NB4 (cell line): ENCODE measurements at regions not wholly inside any gene's neighbourhood (a gene's known extent, or its start where the extent isn't known, plus 50 kb on each side); places are given as distances from the start of the nearest gene placed in this dataset.

Source experiments
- DNase-seq: peaks from one replicate; pipeline ENCODE4 v3.0.0; 2010; ENCODE audit warnings: low read depth
- H3K4me3 ChIP-seq: one replicate; pipeline ENCODE4 v1.5.1; 2011; ENCODE audit warnings: mild to moderate bottlenecking, low read depth, low read length, moderate library complexity
- CTCF ChIP-seq: IDR thresholded peaks from one replicate; pipeline ENCODE4 v1.5.1; 2012; ENCODE audit warnings: low read depth, low read length
- MYC ChIP-seq: IDR thresholded peaks from 2 replicates; pipeline ENCODE4 v1.6.1; 2011; ENCODE audit warnings: low read depth, low read length
- POLR2A ChIP-seq: IDR thresholded peaks from 2 replicates; pipeline ENCODE4 v1.6.1; 2011; ENCODE audit warnings: mild to moderate bottlenecking; ENCODE audit not compliant: insufficient read length; ENCODE audit errors: extremely low read depth
- TF ChIP-seq, protein P1 (sequence below): IDR thresholded peaks from 2 replicates; pipeline ENCODE4 v1.6.1; 2011; ENCODE audit warnings: low read depth, low read length

GRCh38 chr4:157754410-157754809 is 418.4 kb downstream of the GASK1B start:
- TF ChIP-seq CTCF, result no peak
- TF ChIP-seq, protein P1, sequence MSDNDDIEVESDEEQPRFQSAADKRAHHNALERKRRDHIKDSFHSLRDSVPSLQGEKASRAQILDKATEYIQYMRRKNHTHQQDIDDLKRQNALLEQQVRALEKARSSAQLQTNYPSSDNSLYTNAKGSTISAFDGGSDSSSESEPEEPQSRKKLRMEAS, result no peak
- no peak for TF ChIP-seq MYC
- no peak for TF ChIP-seq POLR2A
- H3K4me3 ChIP-seq, result no peak overlapping the region
- no peak for DNase-seq

GRCh38 chr4:157751631-157752030 is 421.2 kb downstream of the GASK1B start:
- no peak overlapping the region for H3K4me3 ChIP-seq

GRCh38 chr4:157741642-157742041 is 431.2 kb downstream of the GASK1B start:
- DNase-seq, result no peak
- TF ChIP-seq, protein P1, result no peak
- TF ChIP-seq POLR2A (no peak), MYC (no peak), CTCF (no peak)
- H3K4me3 ChIP-seq, result no peak overlapping the region

More at GRCh38 chr4:157751631-157752030, 421.2 kb downstream of the GASK1B start:
- no peak for DNase-seq
- no peak for TF ChIP-seq POLR2A
- TF ChIP-seq, protein P1, result no peak
- no peak for TF ChIP-seq CTCF
- TF ChIP-seq MYC, result no peak

GRCh38 chr4:157739242-157739641 is 433.6 kb downstream of the GASK1B start:
- DNase-seq, result peak; percentile 3
- no peak overlapping the region for H3K4me3 ChIP-seq
- no peak for TF ChIP-seq POLR2A
- no peak for TF ChIP-seq CTCF
- TF ChIP-seq, protein P1, result no peak
- TF ChIP-seq MYC, result no peak

DNA sequence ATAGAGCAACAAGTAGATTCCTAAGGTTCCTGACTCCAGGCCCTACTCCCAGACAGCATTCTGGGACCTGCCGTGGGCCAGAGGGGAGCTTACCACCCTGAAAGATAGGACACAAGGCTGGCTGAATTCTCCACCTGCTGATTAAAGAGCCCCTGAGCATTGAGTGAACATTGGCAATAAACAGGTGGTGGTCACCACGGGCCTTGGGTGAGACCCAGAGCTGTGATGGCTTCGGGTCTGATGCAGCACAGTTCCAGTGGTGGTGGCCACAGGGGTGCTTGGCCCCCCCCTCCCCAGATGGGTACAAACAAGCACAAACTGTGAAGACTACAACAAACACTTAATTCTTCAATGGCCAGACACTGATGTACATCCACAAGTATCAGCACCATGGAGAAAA is 444.6 kb downstream of the GASK1B start:
- TF ChIP-seq, protein P1, result no peak
- TF ChIP-seq CTCF (no peak), MYC (no peak), POLR2A (no peak)
- DNase-seq, result no peak
- no peak overlapping the region for H3K4me3 ChIP-seq

DNA sequence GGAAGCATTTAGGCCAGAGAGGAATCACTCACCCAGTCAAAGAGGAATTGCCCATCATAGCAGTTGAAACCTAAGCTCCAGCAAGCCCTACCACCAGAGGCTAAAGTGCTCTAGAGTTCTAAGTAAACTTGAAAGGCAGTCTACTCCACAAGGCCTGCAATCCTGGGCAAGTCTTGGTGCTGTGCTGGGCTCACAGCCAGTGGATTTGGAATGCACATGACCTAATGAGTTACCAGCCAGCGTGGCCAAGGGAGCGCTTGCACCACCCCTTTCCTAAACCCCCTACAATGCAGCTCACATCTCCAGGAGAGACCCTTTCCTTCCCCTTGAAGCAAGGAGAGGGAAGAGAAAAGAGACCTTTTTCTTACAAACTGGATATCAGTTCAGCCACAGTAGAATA is 445.7 kb downstream of the GASK1B start:
- TF ChIP-seq CTCF (no peak), POLR2A (no peak), MYC (no peak)
- TF ChIP-seq, protein P1, result no peak
- no peak for DNase-seq
- H3K4me3 ChIP-seq, result no peak overlapping the region
